ENCODE measurements at regions not wholly inside any gene's neighbourhood (a gene's known extent, or its start where the extent isn't known, plus 50 kb on each side); places are given as distances from the start of the nearest gene placed in this dataset.

- ChIA-PET CTCF (interaction anchor here (0.6 to 2.0 kb wide), 16 partner anchors 29 to 1467 kb away, joined by 3 to 14 read pairs (median 3); no protein-coding TSS in a partner anchor), POLR2A (no interaction called here), RAD21 (ENCODE audit: unreplicated experiment) (interaction anchor here (0.7 to 1.6 kb wide), 5 partner anchors 16 to 1435 kb away, joined by 3 to 7 read pairs (median 3); no protein-coding TSS in a partner anchor), SMC1A (ENCODE audit: uncharacterized antibody, unreplicated experiment) (interaction anchor here (1.0 to 1.5 kb wide), 6 partner anchors 28 to 1431 kb away, joined by 3 to 6 read pairs (median 4); no protein-coding TSS in a partner anchor)
- Histone ChIP-seq H3K4me2 (ENCODE audit: control insufficient read depth, insufficient read depth) (no peak overlapping the region), H2AFZ (ENCODE audit: control insufficient read depth, low read depth, low read length) (no peak overlapping the region), H3K79me2 (ENCODE audit: control insufficient read depth, insufficient read depth, low read length) (no peaks in the 10 kb centered on the region), H3K4me3 (no peak overlapping the region), H3K36me3 (ENCODE audit: control insufficient read depth in 2 of 2, insufficient read depth in 2 of 2, low read length in 1 of 2) (no peaks in the 10 kb centered on the region), H3K4me1 (ENCODE audit: control insufficient read depth, insufficient read depth, low read length) (no peaks in the 10 kb centered on the region), H3K9me3 (replicated peaks; ENCODE audit: control insufficient read depth, insufficient read depth, low read length) (no peaks in the 10 kb centered on the region), H3K27ac (ENCODE audit: control insufficient read depth, insufficient read depth) (no peak overlapping the region), H3K9ac (ENCODE audit: control insufficient read depth, insufficient read depth, low read length) (no peak overlapping the region), H4K20me1 (ENCODE audit: control insufficient read depth, insufficient read depth) (no peaks in the 10 kb centered on the region), H3K27me3 (replicated peaks in 1 of 2; ENCODE audit: control insufficient read depth in 2 of 2, insufficient read depth in 2 of 2, low read length in 1 of 2) (no peaks in the 10 kb centered on the region)
- WGBS (ENCODE audit: insufficient coverage, insufficient replicate concordance, low lambda C conversion rate, missing lambda C conversion rate) = 2% methylated on average over 4 of the region's 4 CpGs
- ATAC-seq (peak; percentile 74), DNase-seq (ENCODE audit: low read depth, low spot score) (no peak), FAIRE-seq (no peak)
- in situ Hi-C loops (cut with MboI) (loop anchor here (10.0 to 25.0 kb wide), 2 partner anchors 1139 to 1407 kb away; no protein-coding TSS in a partner anchor), intact Hi-C loops (cut with micrococcal nuclease; ENCODE audit: unreplicated experiment) (loop anchor here (10.0 kb wide), 1 partner anchor 1149 kb away; the partner anchor contains the start of gene TENT5A)
- no TSS peak for BruUV-seq (replicated peaks)
- TF ChIP-seq CTCF (IDR thresholded peaks at IDR 0.05 in 2 of 3, conservative IDR thresholded peaks at IDR 0.05 in 1 of 3; ENCODE audit: control insufficient read depth in 2 of 3, extremely low read depth in 1 of 3, insufficient read depth in 1 of 3, low read depth in 3 of 3, low read length in 3 of 3) (peak; percentile 30 to 52 (median 43); a peak in 4 of 6 replicates), BCL11A (IDR thresholded peaks at IDR 0.05; ENCODE audit: low read depth, low read length) (no peak), ZNF687 (IDR thresholded peaks at IDR 0.05) (no peak), ZBED1 (IDR thresholded peaks at IDR 0.05; ENCODE audit: borderline replicate concordance) (no peak), RAD51 (IDR thresholded peaks at IDR 0.05) (no peak), NFYA (IDR thresholded peaks at IDR 0.05; ENCODE audit: borderline replicate concordance, low read depth, low read length) (no peak), PRDM15 (CRISPR knock-in tag; IDR thresholded peaks at IDR 0.05) (no peak), RAD21 (IDR thresholded peaks at IDR 0.05; ENCODE audit: insufficient read depth, low read depth, low read length) (peak; percentile 51), E2F8 (IDR thresholded peaks at IDR 0.05; ENCODE audit: low read depth, partially characterized antibody) (no peak)
Observed at GRCh38 chr6:80605165-80605989, 498.9 kb downstream of the BCKDHB start.
